HepG2 (cell line): ENCODE measurements at regions not wholly inside any gene's neighbourhood (a gene's known extent, or its start where the extent isn't known, plus 50 kb on each side); places are given as distances from the start of the nearest gene placed in this dataset.
A peak's percentile ranks its signal among the peaks of the same experiment; 100 is the strongest.

Experiments
- ATAC-seq: fragments of 200-7000 bp; cut with Tn5 transposase; 3 replicates; pipeline ENCODE4 v1.9.1; 2020; ENCODE audit warnings: mild to moderate bottlenecking, moderate library complexity
- BruUV-seq: library from RNA; stranded (reverse); fragments of 400-500 nt; replicated peaks from 2 replicates; lab custom pipeline; 2021; lab: Mats Ljungman, UMichigan
- CTCF ChIA-PET: fragments of 300-600 bp; formaldehyde crosslinking; extraction: SDS; loops from one replicate; lab custom pipeline; 2021; ENCODE audit warnings: low total read pairs, inconsistent platforms, low intra/inter-chr PET ratio; lab: Yijun Ruan, JAX
- POLR2A ChIA-PET: fragments of 350-600 bp; sonication (Branson Sonifier 250); formaldehyde crosslinking; loops from one replicate; lab custom pipeline; 2020; ENCODE audit warnings: antibody characterized with exemption, inconsistent platforms; lab: Yijun Ruan, JAX
- DNase-seq: peaks from one replicate; pipeline ENCODE4 v3.0.0-alpha.2; 2015; ENCODE audit warnings: low spot score
- FAIRE-seq: peaks from 3 replicates; lab custom pipeline; 2011; peaks lifted over from hg19 to GRCh38; lab: Jason Lieb, UNC
- H2AFZ ChIP-seq: one replicate; pipeline ENCODE4 v1.6.1; 2011; ENCODE audit warnings: low read length, inconsistent platforms
- H3K27ac ChIP-seq: fragments of 300-600 bp; 3 replicates; pipeline ENCODE4 v1.8.0; 2011; ENCODE audit warnings: mixed run types, mild to moderate bottlenecking, mixed read lengths, low read length, inconsistent platforms; ENCODE audit not compliant: insufficient read depth; ENCODE audit errors: extremely low read length
- H3K27me3 ChIP-seq, 2 experiments: fragments of 200-600 bp in 1 of 2; 2 replicates in 1 of 2; 3 replicates in 1 of 2; pipeline versions ENCODE4 v1.6.0 to v1.8.0; 2011; ENCODE audit warnings: low read length in 2 of 2, mild to moderate bottlenecking in 2 of 2, moderate library complexity in 2 of 2, inconsistent platforms in 1 of 2; ENCODE audit not compliant: insufficient read depth in 2 of 2, control insufficient read depth in 1 of 2
- H3K36me3 ChIP-seq, 2 experiments: fragments of 200-600 bp in 1 of 2; replicated peaks in 1 of 2; 2 replicates in 1 of 2; 3 replicates in 1 of 2; pipeline versions ENCODE4 v1.5.1 to v1.8.0; 2011; ENCODE audit warnings: low read length in 2 of 2, inconsistent platforms in 1 of 2; ENCODE audit not compliant: insufficient read depth in 2 of 2, control insufficient read depth in 1 of 2
- H3K4me1 ChIP-seq: 2 replicates; pipeline ENCODE4 v1.5.1; 2012; ENCODE audit warnings: low read length, inconsistent platforms; ENCODE audit not compliant: insufficient read depth
- H3K4me2 ChIP-seq: 2 replicates; pipeline ENCODE4 v1.6.0; 2011; ENCODE audit warnings: low read depth, low read length, inconsistent platforms
- H3K4me3 ChIP-seq, 3 experiments: fragments of 200-600 bp in 1 of 3; sonication (generic), shearing (Covaris generic) in 1 of 3; replicated peaks in 1 of 3; 2 replicates each; pipeline ENCODE4 v1.5.1; 2011 to 2016; ENCODE audit warnings: low read length in 3 of 3, inconsistent platforms in 2 of 3, low read depth in 2 of 3, mild to moderate bottlenecking in 2 of 3, control low read depth in 1 of 3, mixed read lengths in 1 of 3; ENCODE audit not compliant: insufficient read depth in 1 of 3
- H3K79me2 ChIP-seq: one replicate; pipeline ENCODE4 v1.6.1; 2011; ENCODE audit warnings: low read length, inconsistent platforms; ENCODE audit not compliant: insufficient read depth
- H3K9ac ChIP-seq: 2 replicates; pipeline ENCODE4 v1.6.0; 2011; ENCODE audit warnings: mild to moderate bottlenecking, low read depth, low read length, inconsistent platforms; ENCODE audit not compliant: insufficient read depth
- H3K9me3 ChIP-seq: 2 replicates; pipeline ENCODE4 v1.5.1; 2012; ENCODE audit warnings: mild to moderate bottlenecking, low read length
- H4K20me1 ChIP-seq: 2 replicates; pipeline ENCODE4 v1.6.0; 2011; ENCODE audit warnings: inconsistent platforms, mild to moderate bottlenecking, low read length, moderate library complexity; ENCODE audit not compliant: insufficient read depth
- BCL6 ChIP-seq: IDR thresholded peaks from 2 replicates; pipeline ENCODE4 v1.6.1; 2016; ENCODE audit warnings: missing genetic modification reagents, missing compliant biosample characterization
- GTF3A ChIP-seq: sonication (generic); formaldehyde crosslinking; conservative IDR thresholded peaks from 2 replicates; pipeline ENCODE4 v1.4.0; 2020; ENCODE audit warnings: mild to moderate bottlenecking, missing genetic modification reagents
- ZFP37 ChIP-seq: sonication (generic); formaldehyde crosslinking; IDR thresholded peaks from 2 replicates; pipeline ENCODE4 v1.4.0; 2020; ENCODE audit warnings: missing genetic modification reagents, borderline replicate concordance
- ZSCAN20 ChIP-seq: sonication (generic); formaldehyde crosslinking; IDR thresholded peaks from 2 replicates; pipeline ENCODE4 v1.4.0; 2020; ENCODE audit warnings: missing genetic modification reagents, mild to moderate bottlenecking, borderline replicate concordance
- WGBS: methylation state at CpG from one replicate; pipeline ENCODE4 v1.1.6; 2017; ENCODE audit warnings: low lambda C conversion rate; 5-methylcytosine and 5-hydroxymethylcytosine counted together
- in situ Hi-C: cut with HindIII; loops from 2 replicates; pipeline ENCODE4 v1.10.0; 2017; ENCODE audit warnings: low pct_unique_long_range_greater_than_20kb; ENCODE audit not compliant: extremely low pct_ligation_motif_present
- intact Hi-C: fragments of 100-400 bp; cut with micrococcal nuclease; formaldehyde crosslinking; loops from one replicate; pipeline ENCODE4 v1.10.0; 2022; ENCODE audit not compliant: unreplicated experiment
- TF ChIP-seq, protein P1 (sequence below): sonication (generic); formaldehyde crosslinking; IDR thresholded peaks from 2 replicates; pipeline ENCODE4 v1.4.0; 2020; ENCODE audit warnings: missing genetic modification reagents, low read depth, mild to moderate bottlenecking, borderline replicate concordance

DNA sequence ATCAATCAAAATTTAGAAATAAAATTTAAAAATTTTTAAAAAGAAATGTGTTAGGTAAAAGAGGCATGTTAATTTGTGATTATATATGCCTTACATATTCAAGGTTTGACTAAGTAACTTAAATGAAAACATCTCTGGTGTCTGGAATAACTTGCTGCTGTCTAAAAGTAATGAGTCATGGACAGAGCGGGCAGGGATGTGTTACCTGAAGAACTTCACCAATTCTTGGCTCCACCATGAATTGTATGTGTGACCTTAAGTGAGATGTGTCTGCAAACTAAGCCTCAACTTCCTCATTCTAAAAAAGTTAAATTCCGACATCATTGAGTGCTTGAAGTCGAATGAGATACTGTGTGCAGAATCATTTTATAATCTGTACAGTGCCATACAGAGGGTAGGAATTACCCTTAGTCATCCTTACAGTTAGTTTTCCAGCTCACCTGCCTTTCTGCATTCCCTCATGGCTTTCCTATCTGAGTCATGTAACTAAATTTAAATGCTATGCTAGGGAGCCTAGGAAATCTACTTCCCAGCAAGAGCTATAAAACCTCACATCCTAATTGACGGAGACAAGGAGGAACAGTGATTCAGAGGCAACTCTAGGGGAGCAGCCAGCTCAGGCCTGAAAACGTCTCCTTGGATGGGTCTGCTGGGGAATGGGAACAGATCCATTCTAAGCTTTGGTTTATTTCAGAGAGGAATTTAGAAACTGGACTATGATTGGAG, 100.7 kb upstream of the TSPAN2 start:
- CTCF ChIA-PET = no interaction called here

DNA sequence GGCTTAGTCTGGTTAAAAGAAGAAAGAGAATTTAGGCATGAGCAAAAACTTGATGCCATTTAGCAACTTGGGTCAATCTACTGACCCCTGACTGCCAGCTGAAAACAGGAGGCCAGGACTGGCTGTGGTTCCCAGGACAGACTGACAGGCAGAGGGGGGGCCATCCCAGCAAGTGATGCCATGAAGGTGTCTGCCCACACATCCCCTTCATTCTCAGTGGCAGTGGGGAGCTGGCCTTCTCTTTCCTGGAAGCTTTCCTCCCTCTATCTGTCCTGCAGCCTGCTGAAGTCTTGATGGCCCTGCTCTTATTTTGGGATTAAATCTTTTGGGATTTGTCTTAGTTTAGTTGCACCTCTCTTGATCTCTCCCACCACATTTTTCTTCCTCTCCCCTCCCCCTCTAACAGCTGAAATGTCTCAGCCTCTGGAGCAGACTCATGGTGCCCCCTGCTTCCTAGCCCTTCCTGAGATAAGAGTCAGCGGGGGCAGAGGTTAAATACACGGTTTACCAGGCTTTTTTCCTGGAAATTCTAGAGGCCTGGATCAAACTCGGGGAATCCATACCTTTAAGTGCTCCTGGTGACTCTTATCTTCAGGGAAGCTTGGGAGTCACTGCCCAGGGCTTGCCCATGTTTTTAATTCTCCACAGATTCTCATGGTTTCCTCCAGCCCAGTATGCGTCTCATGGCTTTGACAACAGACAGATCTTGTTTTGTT, 99.5 kb upstream of the TSPAN2 start:
- H3K4me1 ChIP-seq = no peaks in the 10 kb centered on the region
- no peak overlapping the region for H2AFZ ChIP-seq
- H3K27ac ChIP-seq = no peak overlapping the region
- ChIA-PET CTCF (no interaction called here), POLR2A (no interaction called here)
- no peak for ATAC-seq
- in situ Hi-C loops (no loop called here), intact Hi-C loops (no loop called here)
- BruUV-seq = no TSS peak
- no peaks in the 10 kb centered on the region for H3K9me3 ChIP-seq
- H3K27me3 ChIP-seq = no peaks in the 10 kb centered on the region
- H3K79me2 ChIP-seq = no peaks in the 10 kb centered on the region
- WGBS = 25% methylated on average over 4 of the region's 4 CpGs
- no peaks in the 10 kb centered on the region for H3K36me3 ChIP-seq
- no peak for DNase-seq
- no peaks in the 10 kb centered on the region for H4K20me1 ChIP-seq
- H3K4me2 ChIP-seq = no peak overlapping the region
- H3K4me3 ChIP-seq = no peak overlapping the region
- FAIRE-seq = no peak
- H3K9ac ChIP-seq = no peak overlapping the region
- TF ChIP-seq GTF3A = no peak
- peak; percentile 50; the same call in 1 of the 2 replicates for TF ChIP-seq BCL6 (CRISPR knock-in tag)

More for the DNA sequence above, 100.7 kb upstream of the TSPAN2 start:
- FAIRE-seq (no peak), ATAC-seq (no peak), DNase-seq (no peak)
- Histone ChIP-seq H3K4me1 (no peaks in the 10 kb centered on the region), H3K27ac (no peak overlapping the region), H3K79me2 (no peaks in the 10 kb centered on the region), H3K36me3 (no peaks in the 10 kb centered on the region), H2AFZ (no peak overlapping the region), H3K27me3 (no peaks in the 10 kb centered on the region), H4K20me1 (no peaks in the 10 kb centered on the region), H3K9ac (no peak overlapping the region), H3K9me3 (no peaks in the 10 kb centered on the region), H3K4me2 (no peak overlapping the region), H3K4me3 (no peak overlapping the region)
- in situ Hi-C loops = no loop called here
- POLR2A ChIA-PET = no interaction called here
- TF ChIP-seq ZFP37 (no peak), ZSCAN20 (no peak)
- TF ChIP-seq, protein P1, sequence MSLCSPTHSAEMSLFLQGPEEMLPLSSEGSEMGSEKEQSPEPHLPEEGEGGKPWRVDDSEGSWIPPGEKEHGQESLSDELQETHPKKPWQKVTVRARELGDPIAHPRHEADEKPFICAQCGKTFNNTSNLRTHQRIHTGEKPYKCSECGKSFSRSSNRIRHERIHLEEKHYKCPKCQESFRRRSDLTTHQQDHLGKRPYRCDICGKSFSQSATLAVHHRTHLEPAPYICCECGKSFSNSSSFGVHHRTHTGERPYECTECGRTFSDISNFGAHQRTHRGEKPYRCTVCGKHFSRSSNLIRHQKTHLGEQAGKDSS (CRISPR knock-in tag) = no peak
- intact Hi-C loops = no loop called here
- no TSS peak for BruUV-seq
- WGBS = 21% methylated on average over 5 of the region's 5 CpGs
